Epidermal melanocyte (primary cell): ENCODE measurements at regions not wholly inside any gene's neighbourhood (a gene's known extent, or its start where the extent isn't known, plus 50 kb on each side); places are given as distances from the start of the nearest gene placed in this dataset.

Experiments used
- DNase-seq: peaks from one replicate; pipeline ENCODE4 v3.0.0; 2011; ENCODE audit warnings: low spot score; ENCODE audit not compliant: insufficient read length

DNA sequence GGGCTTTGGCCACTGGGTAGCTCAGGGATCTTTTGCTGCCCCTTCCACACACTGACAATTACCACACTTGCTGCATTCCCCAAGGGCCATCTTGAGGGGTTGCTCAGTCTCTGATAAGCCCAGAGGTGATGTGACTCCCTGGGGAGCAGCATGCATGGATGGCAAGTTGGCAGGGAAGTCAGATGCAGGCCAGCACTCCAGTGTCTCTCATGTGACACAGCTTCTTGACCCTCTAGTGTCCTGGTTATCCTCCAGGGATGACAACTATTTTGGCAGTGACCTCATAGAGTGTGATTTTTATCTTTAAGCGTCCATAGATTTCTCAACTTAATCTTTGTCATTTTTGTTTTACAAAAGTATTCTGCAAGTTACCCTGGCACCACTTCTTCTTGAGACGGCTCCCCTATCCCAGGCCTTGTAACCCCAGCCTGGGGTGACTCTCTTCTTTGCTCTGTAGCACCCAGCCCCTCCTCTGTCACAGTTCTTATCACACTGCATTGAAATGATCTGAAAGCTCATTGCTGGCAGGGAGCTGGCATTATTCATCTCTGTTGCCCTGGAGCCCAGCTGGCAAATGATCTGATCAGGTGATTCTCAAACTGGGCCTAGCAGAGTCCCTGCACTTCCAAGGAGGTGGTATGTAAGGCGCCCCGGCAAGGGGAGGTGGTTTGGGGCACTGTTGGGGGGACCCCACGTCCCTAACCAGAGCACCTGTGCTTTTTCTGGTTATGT is 72.6 kb downstream of the TENT5C start:
- no peak for DNase-seq

DNA sequence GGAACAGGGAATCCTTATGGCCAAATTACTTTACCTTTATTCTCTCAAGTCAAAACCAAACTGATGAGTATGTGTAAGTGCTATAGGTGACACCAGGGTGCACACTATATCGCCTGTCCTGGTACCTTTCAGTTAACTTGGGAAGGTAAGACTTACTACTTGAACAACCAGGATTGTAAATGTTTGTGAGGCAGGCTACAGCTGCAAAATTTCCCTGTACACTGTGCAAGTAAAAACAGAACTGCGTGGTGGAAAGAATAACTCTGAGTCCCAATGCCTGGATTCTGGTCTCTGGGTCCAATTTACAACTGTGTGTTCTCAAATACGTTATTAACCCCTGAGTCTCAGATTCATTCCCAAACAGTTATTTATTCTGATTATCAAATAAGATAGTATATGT is 73.5 kb downstream of the TENT5C start:
- DNase-seq = no peak

DNA sequence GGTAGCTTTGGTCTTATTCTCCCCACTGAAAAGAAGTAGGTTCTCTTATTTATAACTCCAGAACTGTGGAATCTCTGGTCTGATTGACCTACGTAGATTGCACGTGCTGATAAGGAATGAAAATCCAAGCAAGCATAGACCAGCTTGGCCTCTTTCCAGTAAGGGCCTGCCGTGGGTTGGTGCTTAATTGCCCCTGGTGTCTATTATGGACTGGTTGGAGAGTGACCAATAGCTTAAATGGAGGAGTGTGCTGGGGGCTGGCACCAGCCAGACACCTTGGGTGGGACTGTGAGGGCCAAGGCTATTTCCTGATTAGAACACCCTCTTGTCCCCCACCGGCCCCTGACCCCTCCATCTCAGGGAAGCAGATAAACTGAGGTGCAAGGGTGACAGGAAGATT is 74.0 kb downstream of the TENT5C start:
- no peak for DNase-seq

- DNase-seq = no peak
Observed at GRCh38 chr1:117680316-117681002, 74.6 kb downstream of the TENT5C start.

DNA sequence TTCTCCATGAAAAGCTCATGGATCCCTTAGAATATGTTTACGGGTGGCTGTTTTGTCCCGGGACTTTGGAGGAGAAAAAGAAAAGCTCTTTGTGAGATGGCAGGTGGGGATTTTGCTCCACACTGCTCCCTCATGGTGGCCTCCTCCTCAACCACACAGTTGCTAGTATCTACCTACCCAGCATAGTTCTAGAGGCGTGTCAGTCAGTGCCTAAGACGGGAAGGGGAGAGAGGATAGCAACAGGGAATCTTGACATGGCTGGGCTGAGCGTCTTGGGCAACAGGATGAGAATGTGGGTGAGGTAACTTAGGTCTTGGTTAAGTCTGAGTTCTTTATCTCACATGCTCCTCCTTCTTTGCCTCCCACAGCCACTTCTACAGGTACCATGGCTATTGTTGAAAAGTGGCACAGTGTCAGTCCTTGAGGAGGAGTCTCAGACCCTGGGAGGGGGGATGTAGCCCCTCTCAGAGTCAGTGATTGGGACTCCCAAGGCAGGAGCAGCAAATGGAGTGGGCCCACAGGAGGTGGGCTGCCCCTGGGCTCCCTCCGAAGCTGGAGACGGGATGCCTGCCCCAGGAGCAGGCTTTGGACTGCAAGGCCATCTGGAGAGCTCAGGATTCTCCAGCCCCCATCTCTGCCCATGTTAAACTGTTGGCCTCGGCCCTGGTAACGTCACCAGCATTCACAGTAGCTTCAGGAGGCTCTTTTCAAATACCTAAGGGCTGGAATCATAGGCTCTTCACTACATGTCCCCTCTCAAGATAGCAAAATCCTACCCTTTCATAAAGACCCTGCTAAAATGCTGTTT is 75.4 kb downstream of the TENT5C start:
- no peak for DNase-seq

GRCh38 chr1:117681901-117682250 is 76.0 kb downstream of the TENT5C start:
- DNase-seq = no peak

GRCh38 chr1:117682372-117682771 is 76.5 kb downstream of the TENT5C start:
- no peak for DNase-seq

DNA sequence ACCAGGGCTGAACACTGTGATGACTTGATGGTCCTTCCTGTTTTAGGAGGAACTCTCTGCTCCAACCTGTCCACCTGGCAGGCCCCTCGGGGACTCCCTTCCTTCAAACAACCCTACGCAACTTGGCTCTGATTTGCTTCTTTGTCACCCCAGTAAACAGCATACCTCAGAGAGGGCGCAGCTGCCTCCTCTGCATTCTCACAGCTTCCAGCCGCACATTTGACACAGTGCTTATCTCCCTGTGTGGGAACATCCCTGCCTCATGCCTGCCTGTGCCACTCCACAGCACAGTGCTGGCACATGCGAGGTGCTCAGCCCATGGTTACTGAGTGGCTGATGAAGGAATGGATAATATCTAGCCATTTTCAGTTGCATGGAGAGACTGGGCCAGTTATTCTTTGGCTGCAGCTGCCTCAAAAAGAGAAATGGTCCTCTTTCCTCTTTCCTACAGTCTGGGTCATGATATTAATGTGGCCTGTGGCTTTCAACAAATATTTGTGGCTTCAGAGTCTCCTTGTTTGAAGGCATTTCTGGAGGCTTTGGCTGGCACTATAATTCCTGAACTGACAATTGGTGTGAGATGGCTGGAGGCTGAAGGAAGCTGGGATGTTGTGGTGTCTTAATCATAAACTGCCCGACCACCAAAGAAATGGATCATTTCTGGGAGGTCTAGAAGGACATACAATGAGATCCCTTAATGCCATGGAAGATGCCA is 77.9 kb downstream of the TENT5C start:
- DNase-seq = peak; percentile 46

DNA sequence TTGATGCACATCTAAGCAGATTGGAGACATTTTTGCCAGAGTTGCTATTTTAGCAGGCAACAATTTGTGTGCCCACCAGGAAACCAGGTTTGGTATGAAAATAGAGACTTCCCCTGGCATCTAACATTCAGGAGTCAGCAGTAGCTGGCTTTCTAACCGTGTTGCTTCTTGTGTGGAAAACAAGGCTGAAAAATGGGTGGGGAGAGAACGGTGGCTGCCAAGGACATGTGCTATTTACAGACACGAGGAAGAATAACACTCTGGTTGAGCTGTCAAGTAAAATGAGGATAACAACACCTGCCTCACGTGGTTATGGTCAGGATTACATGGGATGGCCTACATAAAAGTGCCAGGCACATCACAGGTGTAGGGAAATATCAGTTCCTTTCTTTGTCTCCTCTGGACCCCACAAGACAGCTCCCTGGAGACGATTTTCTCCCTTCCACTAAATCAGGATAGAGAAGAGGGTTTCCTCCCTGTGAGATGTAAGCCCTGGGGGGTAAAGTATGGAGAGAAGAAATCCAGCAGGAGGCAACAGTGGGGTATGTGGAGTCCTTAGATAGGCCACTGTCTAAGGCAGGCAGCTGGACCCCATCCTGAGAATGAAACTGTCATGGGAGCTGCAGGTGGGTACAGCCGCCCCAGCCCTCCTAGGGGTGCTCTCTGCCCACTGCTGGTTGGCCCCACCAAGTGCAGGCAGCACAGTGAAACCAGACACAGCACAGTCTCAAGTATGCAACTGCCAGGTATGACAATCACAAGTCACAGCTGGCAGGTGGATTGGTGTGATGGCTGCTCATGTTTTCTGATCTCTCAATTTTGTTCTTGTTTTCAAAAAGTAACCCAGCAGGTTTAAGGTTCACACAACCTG is 80.3 kb downstream of the TENT5C start:
- DNase-seq = no peak

GRCh38 chr1:117686907-117687306 is 81.1 kb downstream of the TENT5C start:
- no peak for DNase-seq

GRCh38 chr1:117689997-117690625 is 84.3 kb downstream of the TENT5C start:
- DNase-seq = no peak

GRCh38 chr1:117691942-117692341 is 86.1 kb downstream of the TENT5C start:
- DNase-seq = no peak

- DNase-seq = no peak
Observed at GRCh38 chr1:117694543-117694942, 88.7 kb downstream of the TENT5C start.

GRCh38 chr1:117695796-117696490 is 90.1 kb downstream of the TENT5C start:
- DNase-seq = no peak

GRCh38 chr1:117696561-117696960 is 90.7 kb downstream of the TENT5C start:
- DNase-seq = no peak

- no peak for DNase-seq
Observed at GRCh38 chr1:117697220-117697781, 91.5 kb downstream of the TENT5C start.

DNA sequence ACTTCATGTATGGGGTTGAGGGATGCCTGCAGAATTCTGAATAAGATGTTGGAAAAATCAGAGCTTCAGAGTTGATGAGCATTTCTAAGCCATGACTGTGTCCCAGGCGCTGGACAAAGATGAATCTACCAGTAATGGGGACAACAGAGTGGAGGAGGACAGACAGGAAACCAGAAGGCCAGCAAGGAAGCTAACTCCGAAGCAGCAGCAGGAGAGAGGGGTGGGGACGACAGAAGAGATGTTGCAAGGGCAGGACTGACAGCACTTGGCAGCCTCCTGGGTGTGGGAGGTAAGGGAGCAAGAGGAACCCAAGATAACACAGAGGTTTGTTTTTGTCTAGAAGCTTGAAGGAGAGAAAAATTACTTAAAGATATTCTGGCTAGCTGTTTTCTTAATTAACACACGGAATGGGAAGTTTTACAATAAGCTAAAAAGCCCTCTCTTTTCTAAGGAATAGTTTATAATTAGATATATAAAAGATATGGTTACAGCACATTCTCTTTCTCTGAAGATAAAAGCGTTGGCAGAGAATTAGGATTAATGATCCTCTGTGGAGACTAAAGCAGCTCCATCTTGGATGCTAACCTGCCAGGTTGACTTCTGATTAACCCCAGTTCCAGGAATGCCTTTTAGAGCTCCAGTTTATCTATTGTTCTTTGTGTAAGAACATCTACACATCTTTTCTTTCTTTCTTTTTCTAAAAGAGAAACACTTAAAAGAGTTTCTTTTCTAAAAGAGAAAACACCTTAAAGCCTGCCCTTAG is 92.7 kb downstream of the TENT5C start:
- no peak for DNase-seq

DNA sequence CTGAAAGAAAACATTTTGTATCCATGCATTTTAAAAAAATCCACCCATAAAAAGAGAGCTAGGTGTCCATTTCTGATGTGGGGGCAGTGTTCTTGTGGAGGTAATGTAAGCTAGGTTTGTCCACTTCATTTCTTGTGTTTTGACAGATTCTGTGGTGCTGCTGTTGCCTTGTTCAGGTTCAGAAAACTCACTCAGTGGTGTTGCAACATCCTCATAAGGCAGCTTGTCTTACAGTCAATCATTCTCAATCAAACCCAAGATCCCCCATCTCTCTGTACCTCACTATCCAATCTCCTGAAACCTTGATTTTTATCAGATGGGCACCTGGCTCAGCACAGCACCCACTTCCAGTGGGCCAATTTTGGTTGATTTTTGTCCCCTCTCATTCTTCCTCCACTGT is 94.1 kb downstream of the TENT5C start:
- DNase-seq = no peak

GRCh38 chr1:117702654-117703053 is 96.8 kb downstream of the TENT5C start:
- no peak for DNase-seq
